Testis (tissue), 2 donors: ENCODE measurements at regions not wholly inside any gene's neighbourhood (a gene's known extent, or its start where the extent isn't known, plus 50 kb on each side); places are given as distances from the start of the nearest gene placed in this dataset.

Experiments
- CTCF ChIP-seq, 3 experiments: fragments of 450-650 bp in 2 of 3; fragments of 200-600 bp in 1 of 3; sonication (generic) in 1 of 3; IDR thresholded peaks; one replicate each; pipeline ENCODE4 v1.5.1; 2016 to 2019; ENCODE audit warnings: antibody characterized with exemption in 3 of 3, mild to moderate bottlenecking in 2 of 3, moderate library complexity in 1 of 3
- POLR2A ChIP-seq: fragments of 450-650 bp; IDR thresholded peaks from one replicate; pipeline ENCODE4 v1.6.1; 2017; ENCODE audit warnings: antibody characterized with exemption, mild to moderate bottlenecking, moderate library complexity

- TF ChIP-seq POLR2A (no peak), CTCF (IDR thresholded peaks at IDR 0.05) (no peak)
These were observed 137.2 kb upstream of the ETS2 start for GRCh38 chr21:38668541-38668940.
